Loucy (cell line): ENCODE measurements at regions not wholly inside any gene's neighbourhood (a gene's known extent, or its start where the extent isn't known, plus 50 kb on each side); places are given as distances from the start of the nearest gene placed in this dataset.

Experiments used
- EZH2phosphoT487 ChIP-seq: fragments of 200-600 bp; IDR thresholded peaks from 2 replicates; pipeline ENCODE4 v1.6.1; 2018; ENCODE audit warnings: antibody characterized with exemption, mild to moderate bottlenecking, moderate library complexity, borderline replicate concordance
- TF ChIP-seq, protein P1 (sequence below): fragments of 200-600 bp; sonication (generic); conservative IDR thresholded peaks from 2 replicates; pipeline ENCODE4 v1.5.1; 2014; ENCODE audit warnings: mild to moderate bottlenecking, antibody characterized with exemption, low read length

DNA sequence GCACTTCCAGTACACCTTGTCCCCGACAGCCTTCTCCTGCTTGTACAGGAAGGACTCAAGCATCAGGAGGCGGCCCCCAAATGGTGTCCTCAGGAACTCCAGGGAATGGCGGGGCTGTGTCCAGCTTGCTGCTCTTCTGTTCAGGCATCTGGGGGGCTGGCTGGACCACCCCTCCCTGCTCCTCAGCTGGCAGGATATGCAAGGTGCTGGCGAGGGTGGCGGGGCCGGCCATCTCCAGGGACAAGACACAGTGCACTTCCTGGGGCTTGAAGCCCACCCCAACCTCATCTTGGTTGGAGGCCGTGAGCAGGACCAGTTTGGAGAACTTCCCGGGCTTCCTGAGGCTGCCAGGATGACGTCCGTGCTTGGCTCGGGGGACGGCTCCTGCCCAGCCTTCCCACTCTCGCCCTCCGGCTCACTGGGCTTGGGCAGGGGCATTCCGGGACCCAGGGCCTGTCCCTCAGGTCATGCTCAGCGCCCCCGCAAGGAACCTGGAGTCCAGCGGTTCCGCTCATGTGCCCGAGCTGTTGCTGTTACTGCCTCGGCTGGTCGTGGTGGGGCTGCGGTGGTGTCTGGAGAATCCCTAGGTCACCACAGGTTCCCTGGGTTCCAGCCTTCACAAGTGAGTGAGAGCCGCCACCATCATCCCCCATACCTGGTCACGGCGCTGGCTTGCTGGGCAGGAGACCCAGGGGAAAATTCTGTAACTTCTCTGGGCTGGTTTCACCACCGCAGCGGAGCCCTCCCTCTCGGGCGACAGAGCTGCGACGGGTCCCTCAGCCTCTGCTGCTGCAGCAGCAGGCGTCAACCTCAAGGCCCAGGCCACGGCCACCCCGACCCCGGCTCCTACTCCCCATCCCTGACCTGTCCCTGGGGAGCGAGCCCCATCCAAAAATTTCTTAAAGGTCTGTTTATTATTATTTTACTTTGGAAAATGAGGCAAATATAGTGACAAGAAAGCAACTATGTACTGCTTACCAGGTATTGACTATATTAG is 82.8 kb upstream of the FXR1 start:
- TF ChIP-seq, protein P1, sequence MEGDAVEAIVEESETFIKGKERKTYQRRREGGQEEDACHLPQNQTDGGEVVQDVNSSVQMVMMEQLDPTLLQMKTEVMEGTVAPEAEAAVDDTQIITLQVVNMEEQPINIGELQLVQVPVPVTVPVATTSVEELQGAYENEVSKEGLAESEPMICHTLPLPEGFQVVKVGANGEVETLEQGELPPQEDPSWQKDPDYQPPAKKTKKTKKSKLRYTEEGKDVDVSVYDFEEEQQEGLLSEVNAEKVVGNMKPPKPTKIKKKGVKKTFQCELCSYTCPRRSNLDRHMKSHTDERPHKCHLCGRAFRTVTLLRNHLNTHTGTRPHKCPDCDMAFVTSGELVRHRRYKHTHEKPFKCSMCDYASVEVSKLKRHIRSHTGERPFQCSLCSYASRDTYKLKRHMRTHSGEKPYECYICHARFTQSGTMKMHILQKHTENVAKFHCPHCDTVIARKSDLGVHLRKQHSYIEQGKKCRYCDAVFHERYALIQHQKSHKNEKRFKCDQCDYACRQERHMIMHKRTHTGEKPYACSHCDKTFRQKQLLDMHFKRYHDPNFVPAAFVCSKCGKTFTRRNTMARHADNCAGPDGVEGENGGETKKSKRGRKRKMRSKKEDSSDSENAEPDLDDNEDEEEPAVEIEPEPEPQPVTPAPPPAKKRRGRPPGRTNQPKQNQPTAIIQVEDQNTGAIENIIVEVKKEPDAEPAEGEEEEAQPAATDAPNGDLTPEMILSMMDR: no peak
- TF ChIP-seq EZH2phosphoT487: no peak
